ENCODE measurements at regions not wholly inside any gene's neighbourhood (a gene's known extent, or its start where the extent isn't known, plus 50 kb on each side); places are given as distances from the start of the nearest gene placed in this dataset.

DNA sequence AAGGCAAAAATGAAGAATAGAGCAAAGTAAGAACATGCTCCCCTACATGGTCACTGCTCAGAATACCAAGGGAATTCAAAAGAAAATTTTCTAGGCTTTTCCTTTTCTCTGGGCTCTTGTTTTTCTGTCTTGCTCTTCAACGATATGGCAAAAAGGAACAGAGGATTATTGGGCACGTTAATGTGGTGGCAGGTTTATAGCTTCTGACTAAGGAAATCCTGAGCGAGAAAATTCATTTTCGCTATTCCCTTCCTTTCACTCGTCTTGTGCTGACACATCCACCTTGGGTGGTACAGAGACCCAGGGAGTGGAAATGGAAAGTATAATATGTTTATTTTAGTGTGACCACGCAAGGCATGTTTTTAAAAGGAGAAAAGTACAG, 132.8 kb downstream of the TRIM27 start:
- TF ChIP-seq TAF1 (IDR thresholded peaks at IDR 0.05; ENCODE audit: borderline replicate concordance, low read depth, low read length) (no peak), POLR2A (IDR thresholded peaks at IDR 0.05; ENCODE audit: low read depth, low read length) (no peak)

Measured in GM12892 (cell line).